Liver (tissue), 3 donors: ENCODE measurements at regions not wholly inside any gene's neighbourhood (a gene's known extent, or its start where the extent isn't known, plus 50 kb on each side); places are given as distances from the start of the nearest gene placed in this dataset.

Experiments used
- CTCF ChIP-seq: fragments of 150-350 bp; IDR thresholded peaks from 2 replicates; pipeline ENCODE4 v1.5.1; 2017; ENCODE audit warnings: improper control_type of control experiment, low read depth, low read length; ENCODE audit not compliant: missing input control
- FOXA1 ChIP-seq: IDR thresholded peaks from 2 replicates; pipeline ENCODE4 v1.6.1; 2016; ENCODE audit warnings: antibody characterized with exemption
- FOXA2 ChIP-seq: IDR thresholded peaks from 2 replicates; pipeline ENCODE4 v1.6.1; 2016; ENCODE audit warnings: antibody characterized with exemption
- NR2F2 ChIP-seq: IDR thresholded peaks from 2 replicates; pipeline ENCODE4 v1.6.1; 2016; ENCODE audit warnings: antibody characterized with exemption
- donor health status: healthy.
- donor health status: healthy.

- TF ChIP-seq CTCF (no peak), FOXA1 (no peak), NR2F2 (no peak), FOXA2 (no peak)
Measured at GRCh38 chr9:71487061-71487460, 281.3 kb downstream of the CEMIP2 start.
